HepG2 (cell line): ENCODE measurements at regions not wholly inside any gene's neighbourhood (a gene's known extent, or its start where the extent isn't known, plus 50 kb on each side); places are given as distances from the start of the nearest gene placed in this dataset.

ENCODE experiments used
- CC2D1A ChIP-seq: sonication (generic); formaldehyde crosslinking; IDR thresholded peaks from 2 replicates; pipeline ENCODE4 v1.8.1; 2023; ENCODE audit warnings: mild to moderate bottlenecking, missing genetic modification reagents
- HOXD1 ChIP-seq: sonication (generic); formaldehyde crosslinking; IDR thresholded peaks from 2 replicates; pipeline ENCODE4 v1.5.0; 2020; ENCODE audit warnings: missing genetic modification reagents
- IRX3 ChIP-seq: sonication (generic); formaldehyde crosslinking; IDR thresholded peaks from 2 replicates; pipeline ENCODE4 v1.8.1; 2023; ENCODE audit warnings: mild to moderate bottlenecking, low read depth, missing genetic modification reagents, borderline replicate concordance
- JUNB ChIP-seq: sonication (generic); formaldehyde crosslinking; IDR thresholded peaks from 2 replicates; pipeline ENCODE4 v1.8.0; 2022; ENCODE audit warnings: missing genetic modification reagents, mild to moderate bottlenecking, borderline replicate concordance
- KAT8 ChIP-seq: IDR thresholded peaks from 2 replicates; pipeline ENCODE4 v1.6.1; 2016; ENCODE audit warnings: missing genetic modification reagents, missing compliant biosample characterization
- KDM1A ChIP-seq: IDR thresholded peaks from 2 replicates; pipeline ENCODE4 v1.6.1; 2016; ENCODE audit warnings: missing compliant biosample characterization
- KDM5B ChIP-seq: sonication (generic); formaldehyde crosslinking; IDR thresholded peaks from 2 replicates; pipeline ENCODE4 v1.4.0; 2020; ENCODE audit warnings: missing genetic modification reagents, mild to moderate bottlenecking, borderline replicate concordance
- LCORL ChIP-seq, 2 experiments: fragments of 450-650 bp in 1 of 2; sonication (generic) in 1 of 2; formaldehyde crosslinking in 1 of 2; IDR thresholded peaks; 2 replicates each; pipeline versions ENCODE4 v1.5.0 to v1.6.1; 2017 to 2020; ENCODE audit warnings: antibody characterized with exemption in 1 of 2, missing genetic modification reagents in 1 of 2
- MED1 ChIP-seq: sonication (generic); formaldehyde crosslinking; IDR thresholded peaks from 2 replicates; pipeline ENCODE4 v1.4.0; 2020; ENCODE audit warnings: missing genetic modification reagents
- NAIF1 ChIP-seq: sonication (generic); formaldehyde crosslinking; IDR thresholded peaks from 2 replicates; pipeline ENCODE4 v1.5.0; 2020; ENCODE audit warnings: mild to moderate bottlenecking, missing genetic modification reagents, borderline replicate concordance
- NFATC3 ChIP-seq: sonication (generic); formaldehyde crosslinking; IDR thresholded peaks from 2 replicates; pipeline ENCODE4 v1.5.1; 2020; ENCODE audit warnings: mild to moderate bottlenecking, missing genetic modification reagents
- NFE2L1 ChIP-seq: sonication (generic); formaldehyde crosslinking; IDR thresholded peaks from 2 replicates; pipeline ENCODE4 v1.4.0; 2020; ENCODE audit warnings: missing genetic modification reagents, mild to moderate bottlenecking, borderline replicate concordance
- PHF8 ChIP-seq: sonication (generic); formaldehyde crosslinking; IDR thresholded peaks from 2 replicates; pipeline ENCODE4 v1.5.0; 2020; ENCODE audit warnings: missing genetic modification reagents
- RBAK ChIP-seq: sonication (generic); formaldehyde crosslinking; IDR thresholded peaks from 2 replicates; pipeline ENCODE4 v1.5.1; 2020; ENCODE audit warnings: mild to moderate bottlenecking, missing genetic modification reagents
- REXO4 ChIP-seq: sonication (generic); formaldehyde crosslinking; IDR thresholded peaks from 2 replicates; pipeline ENCODE4 v1.8.0; 2022; ENCODE audit warnings: missing genetic modification reagents, mild to moderate bottlenecking, borderline replicate concordance
- SMC3 ChIP-seq: IDR thresholded peaks from 2 replicates; pipeline ENCODE4 v1.6.1; 2011; ENCODE audit warnings: low read length, improper control_type of control experiment
- SOX5 ChIP-seq: IDR thresholded peaks from 2 replicates; pipeline ENCODE4 v1.6.1; 2016; ENCODE audit warnings: borderline replicate concordance
- TRAFD1 ChIP-seq: sonication (generic); formaldehyde crosslinking; IDR thresholded peaks from 2 replicates; pipeline ENCODE4 v1.5.1; 2020; ENCODE audit warnings: missing genetic modification reagents, mild to moderate bottlenecking, borderline replicate concordance
- ZC3H4 ChIP-seq: sonication (generic); formaldehyde crosslinking; IDR thresholded peaks from 2 replicates; pipeline ENCODE4 v1.4.0; 2020; ENCODE audit warnings: missing genetic modification reagents, borderline replicate concordance
- ZFAT ChIP-seq: sonication (generic); formaldehyde crosslinking; conservative IDR thresholded peaks from 2 replicates; pipeline ENCODE4 v1.8.1; 2023; ENCODE audit warnings: missing genetic modification reagents, inconsistent platforms
- ZNF292 ChIP-seq: sonication (generic); formaldehyde crosslinking; IDR thresholded peaks from 2 replicates; pipeline ENCODE4 v1.8.1; 2022; ENCODE audit warnings: mild to moderate bottlenecking, low read depth, missing genetic modification reagents, borderline replicate concordance
- TF ChIP-seq, protein P1 (sequence below): sonication (generic); formaldehyde crosslinking; IDR thresholded peaks from 2 replicates; pipeline ENCODE4 v1.4.0; 2020; ENCODE audit warnings: missing genetic modification reagents, low read depth, mild to moderate bottlenecking, borderline replicate concordance
- TF ChIP-seq, protein P2 (sequence below): sonication (generic); formaldehyde crosslinking; IDR thresholded peaks from 2 replicates; pipeline ENCODE4 v1.4.0; 2020; ENCODE audit warnings: mild to moderate bottlenecking, low read depth, missing genetic modification reagents
- TF ChIP-seq, protein P3 (sequence below): sonication (generic); formaldehyde crosslinking; IDR thresholded peaks from 2 replicates; pipeline ENCODE4 v1.4.0; 2020; ENCODE audit warnings: mild to moderate bottlenecking, missing genetic modification reagents

GRCh38 chr11:90722552-90723190 lies 499.8 kb upstream of the CHORDC1 start (continued):
- TF ChIP-seq, protein P1, sequence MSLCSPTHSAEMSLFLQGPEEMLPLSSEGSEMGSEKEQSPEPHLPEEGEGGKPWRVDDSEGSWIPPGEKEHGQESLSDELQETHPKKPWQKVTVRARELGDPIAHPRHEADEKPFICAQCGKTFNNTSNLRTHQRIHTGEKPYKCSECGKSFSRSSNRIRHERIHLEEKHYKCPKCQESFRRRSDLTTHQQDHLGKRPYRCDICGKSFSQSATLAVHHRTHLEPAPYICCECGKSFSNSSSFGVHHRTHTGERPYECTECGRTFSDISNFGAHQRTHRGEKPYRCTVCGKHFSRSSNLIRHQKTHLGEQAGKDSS (CRISPR knock-in tag), result no peak
- no peak for TF ChIP-seq PHF8 (CRISPR knock-in tag)
- TF ChIP-seq, protein P2, sequence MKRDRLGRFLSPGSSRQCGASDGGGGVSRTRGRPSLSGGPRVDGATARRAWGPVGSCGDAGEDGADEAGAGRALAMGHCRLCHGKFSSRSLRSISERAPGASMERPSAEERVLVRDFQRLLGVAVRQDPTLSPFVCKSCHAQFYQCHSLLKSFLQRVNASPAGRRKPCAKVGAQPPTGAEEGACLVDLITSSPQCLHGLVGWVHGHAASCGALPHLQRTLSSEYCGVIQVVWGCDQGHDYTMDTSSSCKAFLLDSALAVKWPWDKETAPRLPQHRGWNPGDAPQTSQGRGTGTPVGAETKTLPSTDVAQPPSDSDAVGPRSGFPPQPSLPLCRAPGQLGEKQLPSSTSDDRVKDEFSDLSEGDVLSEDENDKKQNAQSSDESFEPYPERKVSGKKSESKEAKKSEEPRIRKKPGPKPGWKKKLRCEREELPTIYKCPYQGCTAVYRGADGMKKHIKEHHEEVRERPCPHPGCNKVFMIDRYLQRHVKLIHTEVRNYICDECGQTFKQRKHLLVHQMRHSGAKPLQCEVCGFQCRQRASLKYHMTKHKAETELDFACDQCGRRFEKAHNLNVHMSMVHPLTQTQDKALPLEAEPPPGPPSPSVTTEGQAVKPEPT, result no peak
- no peak for TF ChIP-seq REXO4 (CRISPR knock-in tag)
- no peak for TF ChIP-seq SMC3
- TF ChIP-seq KAT8 (CRISPR knock-in tag), result no peak
- no peak for TF ChIP-seq KDM5B
- TF ChIP-seq NAIF1, result no peak
- TF ChIP-seq NFATC3 (CRISPR knock-in tag), result no peak
- TF ChIP-seq IRX3 (CRISPR knock-in tag), result no peak
- no peak for TF ChIP-seq TRAFD1 (CRISPR knock-in tag)
- no peak for TF ChIP-seq ZFAT (CRISPR knock-in tag)
- TF ChIP-seq NFE2L1 (CRISPR knock-in tag), result no peak
- TF ChIP-seq RBAK (CRISPR knock-in tag), result no peak
- peak; percentile 48; the same call in 1 of the 2 replicates for TF ChIP-seq MED1 (CRISPR knock-in tag)
- TF ChIP-seq ZC3H4 (CRISPR knock-in tag), result no peak
- 0 out of 2 replicates have a peak, but pooled peaks have one; percentile 26 for TF ChIP-seq LCORL (IDR thresholded peaks at IDR 0.05)
- no peak for TF ChIP-seq LCORL (CRISPR knock-in tag; IDR thresholded peaks at IDR 0.05)
- no peak for TF ChIP-seq KDM1A
- TF ChIP-seq, protein P3, sequence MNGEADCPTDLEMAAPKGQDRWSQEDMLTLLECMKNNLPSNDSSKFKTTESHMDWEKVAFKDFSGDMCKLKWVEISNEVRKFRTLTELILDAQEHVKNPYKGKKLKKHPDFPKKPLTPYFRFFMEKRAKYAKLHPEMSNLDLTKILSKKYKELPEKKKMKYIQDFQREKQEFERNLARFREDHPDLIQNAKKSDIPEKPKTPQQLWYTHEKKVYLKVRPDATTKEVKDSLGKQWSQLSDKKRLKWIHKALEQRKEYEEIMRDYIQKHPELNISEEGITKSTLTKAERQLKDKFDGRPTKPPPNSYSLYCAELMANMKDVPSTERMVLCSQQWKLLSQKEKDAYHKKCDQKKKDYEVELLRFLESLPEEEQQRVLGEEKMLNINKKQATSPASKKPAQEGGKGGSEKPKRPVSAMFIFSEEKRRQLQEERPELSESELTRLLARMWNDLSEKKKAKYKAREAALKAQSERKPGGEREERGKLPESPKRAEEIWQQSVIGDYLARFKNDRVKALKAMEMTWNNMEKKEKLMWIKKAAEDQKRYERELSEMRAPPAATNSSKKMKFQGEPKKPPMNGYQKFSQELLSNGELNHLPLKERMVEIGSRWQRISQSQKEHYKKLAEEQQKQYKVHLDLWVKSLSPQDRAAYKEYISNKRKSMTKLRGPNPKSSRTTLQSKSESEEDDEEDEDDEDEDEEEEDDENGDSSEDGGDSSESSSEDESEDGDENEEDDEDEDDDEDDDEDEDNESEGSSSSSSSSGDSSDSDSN, result no peak
- no peak for TF ChIP-seq ZNF292 (CRISPR knock-in tag)
- TF ChIP-seq SOX5 (CRISPR knock-in tag), result peak; percentile 74
- no peak for TF ChIP-seq JUNB (CRISPR knock-in tag)
- TF ChIP-seq HOXD1 (CRISPR knock-in tag), result no peak
- no peak for TF ChIP-seq CC2D1A (CRISPR knock-in tag)
